ENCODE measurements at regions not wholly inside any gene's neighbourhood (a gene's known extent, or its start where the extent isn't known, plus 50 kb on each side); places are given as distances from the start of the nearest gene placed in this dataset.

DNA sequence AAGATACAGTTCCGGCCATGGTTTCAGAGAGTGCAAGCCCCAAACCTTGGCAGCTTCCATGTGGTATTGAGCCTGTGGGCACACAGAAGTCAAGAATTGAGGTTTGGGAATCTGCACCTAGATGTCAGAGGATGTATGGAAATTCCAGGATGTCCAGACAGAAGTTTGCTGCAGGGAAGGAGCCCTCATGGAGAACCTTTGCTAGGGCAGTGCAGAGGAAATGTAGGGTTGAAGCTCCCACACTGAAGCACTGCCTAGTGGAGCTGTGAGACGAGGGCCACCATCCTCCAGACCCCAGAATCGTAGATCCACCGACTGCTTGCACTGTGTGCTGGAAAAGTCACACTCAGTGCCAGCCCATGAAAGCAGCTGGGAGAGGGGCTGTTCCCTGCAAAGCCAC, 267.5 kb downstream of the OGFRL1 start:
- no peak for TF ChIP-seq CTCF (conservative IDR thresholded peaks at IDR 0.05)

GRCh38 chr6:71558974-71559373, 270.4 kb downstream of the OGFRL1 start:
- H3K36me3 Mint-ChIP-seq = no peaks in the 10 kb centered on the region
- no peak for DNase-seq (ENCODE audit: extremely low spot score, unreplicated experiment)
- no peak for TF ChIP-seq CTCF (conservative IDR thresholded peaks at IDR 0.05)
- H3K27me3 Mint-ChIP-seq = no peaks in the 10 kb centered on the region
- H3K9me3 Mint-ChIP-seq = peaks cover 5% of the 10 kb centered on the region
- no peak overlapping the region for H3K27ac Mint-ChIP-seq
- H3K4me1 Mint-ChIP-seq (ENCODE audit: unreplicated experiment) = no peaks in the 10 kb centered on the region
- no peak overlapping the region for H3K4me3 Mint-ChIP-seq

More for the DNA sequence above, 267.5 kb downstream of the OGFRL1 start:
- DNase-seq (ENCODE audit: extremely low spot score, unreplicated experiment) = no peak
- Mint-ChIP-seq H3K27me3 (no peaks in the 10 kb centered on the region), H3K27ac (no peak overlapping the region), H3K36me3 (no peaks in the 10 kb centered on the region), H3K4me3 (no peak overlapping the region), H3K9me3 (peaks cover 5% of the 10 kb centered on the region), H3K4me1 (ENCODE audit: unreplicated experiment) (no peaks in the 10 kb centered on the region)

DNA sequence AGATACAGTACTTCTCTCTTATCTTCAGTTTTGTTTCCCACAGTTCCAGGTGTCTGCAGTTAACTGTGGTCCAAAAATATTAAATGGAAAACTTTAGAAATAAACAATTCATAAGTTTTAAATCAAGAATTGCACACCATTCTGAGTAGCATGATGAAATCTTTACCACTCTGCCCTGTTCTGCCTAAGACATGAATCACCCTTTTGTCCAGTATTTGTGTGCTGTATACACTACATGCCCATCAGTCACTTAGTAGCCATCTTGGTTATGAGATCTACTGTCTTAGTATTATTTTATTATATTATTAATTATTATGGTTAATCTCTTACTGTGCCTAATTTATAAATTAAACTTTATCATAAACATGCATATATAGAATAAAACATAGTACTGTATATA, 279.0 kb downstream of the OGFRL1 start:
- no peak for DNase-seq (ENCODE audit: extremely low spot score, unreplicated experiment)
- Mint-ChIP-seq H3K36me3 (no peaks in the 10 kb centered on the region), H3K27ac (no peak overlapping the region)

GRCh38 chr6:71577766-71578165, 289.2 kb downstream of the OGFRL1 start:
- Mint-ChIP-seq H3K27ac (no peak overlapping the region), H3K4me3 (no peak overlapping the region), H3K4me1 (ENCODE audit: unreplicated experiment) (no peaks in the 10 kb centered on the region), H3K9me3 (no peaks in the 10 kb centered on the region), H3K36me3 (no peaks in the 10 kb centered on the region), H3K27me3 (no peaks in the 10 kb centered on the region)
- no peak for TF ChIP-seq CTCF (conservative IDR thresholded peaks at IDR 0.05)
- DNase-seq (ENCODE audit: extremely low spot score, unreplicated experiment) = no peak

More for the DNA sequence above, 279.0 kb downstream of the OGFRL1 start:
- Mint-ChIP-seq H3K4me3 (no peak overlapping the region), H3K27me3 (no peaks in the 10 kb centered on the region), H3K9me3 (no peaks in the 10 kb centered on the region), H3K4me1 (ENCODE audit: unreplicated experiment) (no peaks in the 10 kb centered on the region)
- no peak for TF ChIP-seq CTCF (conservative IDR thresholded peaks at IDR 0.05)

- no peaks in the 10 kb centered on the region for H3K27me3 Mint-ChIP-seq
- no peak overlapping the region for H3K4me3 Mint-ChIP-seq
- H3K36me3 Mint-ChIP-seq = no peaks in the 10 kb centered on the region
- no peaks in the 10 kb centered on the region for H3K9me3 Mint-ChIP-seq
- TF ChIP-seq CTCF (conservative IDR thresholded peaks at IDR 0.05) = no peak
- no peak overlapping the region for H3K27ac Mint-ChIP-seq
- DNase-seq (ENCODE audit: extremely low spot score, unreplicated experiment) = no peak
- H3K4me1 Mint-ChIP-seq (ENCODE audit: unreplicated experiment) = no peaks in the 10 kb centered on the region
Measured at GRCh38 chr6:71579902-71580301, 291.3 kb downstream of the OGFRL1 start.

- Mint-ChIP-seq H3K4me3 (no peak overlapping the region), H3K36me3 (no peaks in the 10 kb centered on the region), H3K27me3 (no peaks in the 10 kb centered on the region), H3K4me1 (ENCODE audit: unreplicated experiment) (no peaks in the 10 kb centered on the region), H3K27ac (no peak overlapping the region), H3K9me3 (no peaks in the 10 kb centered on the region)
- DNase-seq (ENCODE audit: extremely low spot score, unreplicated experiment) = no peak
- TF ChIP-seq CTCF (conservative IDR thresholded peaks at IDR 0.05) = no peak
Measured at GRCh38 chr6:71582820-71583219, 294.2 kb downstream of the OGFRL1 start.

Measured in type B pancreatic cell (in vitro differentiated cells).